ENCODE measurements at regions not wholly inside any gene's neighbourhood (a gene's known extent, or its start where the extent isn't known, plus 50 kb on each side); places are given as distances from the start of the nearest gene placed in this dataset.

- TF ChIP-seq POLR2A (IDR thresholded peaks at IDR 0.05) = no peak
- Histone ChIP-seq H3K36me3 (no peaks in the 10 kb centered on the region), H3K27me3 (no peaks in the 10 kb centered on the region), H3K4me1 (peaks cover 0 to 15% (median 11%) of the 10 kb centered on the region in 4 donors), H3K4me3 (no peak overlapping the region), H3K27ac (no peak overlapping the region), H3K9me3 (no peaks in the 10 kb centered on the region)
- intact Hi-C loops (cut with DNase I) = no loop called here
- whole genome bisulfite sequencing, 2 donors = 74 to 82% methylated on average over 1 of the region's 1 CpG
- no peak for DNase-seq
Observed at GRCh38 chr2:8230466-8230865, 451.4 kb upstream of the ID2 start.

DNA sequence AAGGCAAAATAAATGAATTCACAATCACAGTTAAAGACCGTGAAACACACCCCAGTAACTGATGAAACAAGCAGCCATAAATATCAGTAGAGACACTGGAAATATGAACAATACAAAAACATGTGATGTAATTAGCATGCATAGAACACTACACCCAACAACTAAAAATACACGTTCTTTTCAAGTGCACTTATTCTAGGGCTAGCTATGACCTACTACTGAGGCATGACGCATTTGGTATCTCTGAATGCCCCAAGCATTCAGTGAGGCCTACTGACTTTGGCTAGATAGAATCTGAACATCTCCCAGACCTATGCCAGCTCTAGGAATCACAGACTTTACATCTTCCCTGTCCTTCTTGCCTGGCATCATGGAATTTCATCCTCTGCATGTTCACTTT lies 450.0 kb upstream of the ID2 start:
- H3K9me3 ChIP-seq = no peaks in the 10 kb centered on the region
- DNase-seq = no peak
- TF ChIP-seq POLR2A (IDR thresholded peaks at IDR 0.05) = no peak
- no peak for TF ChIP-seq EP300 (IDR thresholded peaks at IDR 0.05)
- TF ChIP-seq, protein P1, sequence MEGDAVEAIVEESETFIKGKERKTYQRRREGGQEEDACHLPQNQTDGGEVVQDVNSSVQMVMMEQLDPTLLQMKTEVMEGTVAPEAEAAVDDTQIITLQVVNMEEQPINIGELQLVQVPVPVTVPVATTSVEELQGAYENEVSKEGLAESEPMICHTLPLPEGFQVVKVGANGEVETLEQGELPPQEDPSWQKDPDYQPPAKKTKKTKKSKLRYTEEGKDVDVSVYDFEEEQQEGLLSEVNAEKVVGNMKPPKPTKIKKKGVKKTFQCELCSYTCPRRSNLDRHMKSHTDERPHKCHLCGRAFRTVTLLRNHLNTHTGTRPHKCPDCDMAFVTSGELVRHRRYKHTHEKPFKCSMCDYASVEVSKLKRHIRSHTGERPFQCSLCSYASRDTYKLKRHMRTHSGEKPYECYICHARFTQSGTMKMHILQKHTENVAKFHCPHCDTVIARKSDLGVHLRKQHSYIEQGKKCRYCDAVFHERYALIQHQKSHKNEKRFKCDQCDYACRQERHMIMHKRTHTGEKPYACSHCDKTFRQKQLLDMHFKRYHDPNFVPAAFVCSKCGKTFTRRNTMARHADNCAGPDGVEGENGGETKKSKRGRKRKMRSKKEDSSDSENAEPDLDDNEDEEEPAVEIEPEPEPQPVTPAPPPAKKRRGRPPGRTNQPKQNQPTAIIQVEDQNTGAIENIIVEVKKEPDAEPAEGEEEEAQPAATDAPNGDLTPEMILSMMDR (IDR thresholded peaks at IDR 0.05) = no peak
- TF ChIP-seq POLR2AphosphoS5 (IDR thresholded peaks at IDR 0.05) = no peak
- intact Hi-C loops (cut with DNase I) = no loop called here
- no peaks in the 10 kb centered on the region for H3K36me3 ChIP-seq
- no peak overlapping the region for H3K4me3 ChIP-seq
- H3K27ac ChIP-seq = no peak overlapping the region
- 90 to 93% methylated on average over 3 of the region's 3 CpGs for WGBS, 2 donors
- no peaks in the 10 kb centered on the region for H3K27me3 ChIP-seq
- peaks cover 0 to 15% (median 11%) of the 10 kb centered on the region in 4 donors for H3K4me1 ChIP-seq

- Histone ChIP-seq H3K36me3 (no peaks in the 10 kb centered on the region), H3K27ac (no peak overlapping the region), H3K4me3 (no peak overlapping the region), H3K27me3 (no peaks in the 10 kb centered on the region), H3K4me1 (peaks cover 0 to 15% (median 11%) of the 10 kb centered on the region in 4 donors), H3K9me3 (no peaks in the 10 kb centered on the region)
- TF ChIP-seq, protein P1 (IDR thresholded peaks at IDR 0.05) = no peak
- no peak for TF ChIP-seq POLR2A (IDR thresholded peaks at IDR 0.05)
- TF ChIP-seq EP300 (IDR thresholded peaks at IDR 0.05) = no peak
- no peak for TF ChIP-seq POLR2AphosphoS5 (IDR thresholded peaks at IDR 0.05)
- no peak for DNase-seq
- 94 to 96% methylated on average over 1 of the region's 1 CpG for WGBS, 2 donors
- intact Hi-C loops (cut with DNase I) = no loop called here
Observed at GRCh38 chr2:8232871-8233270, 449.0 kb upstream of the ID2 start.

DNA sequence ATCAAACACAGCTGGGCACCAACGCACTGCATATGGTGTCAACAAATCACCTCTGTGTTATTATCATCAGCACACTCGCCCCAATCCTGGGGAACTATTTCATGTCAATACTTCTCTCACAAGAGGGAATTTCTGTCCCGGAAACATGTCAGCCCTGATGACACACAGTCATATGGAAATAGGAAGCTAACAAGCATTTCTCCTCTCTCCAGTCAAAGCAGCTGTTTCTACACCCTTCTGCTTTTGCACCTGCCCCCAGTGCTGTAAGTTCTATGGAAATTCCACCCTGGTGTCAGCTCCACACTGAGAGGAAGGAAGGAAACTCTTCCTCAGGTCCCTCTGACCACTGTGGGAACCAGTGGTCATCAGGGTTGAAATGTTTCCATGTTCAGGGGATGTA lies 447.6 kb upstream of the ID2 start:
- WGBS, 2 donors = 69 to 92% methylated on average over 3 of the region's 3 CpGs
- Histone ChIP-seq H3K9me3 (no peaks in the 10 kb centered on the region), H3K4me1 (peaks cover 0 to 16% (median 8%) of the 10 kb centered on the region in 4 donors), H3K27ac (no peak overlapping the region), H3K27me3 (no peaks in the 10 kb centered on the region), H3K36me3 (no peaks in the 10 kb centered on the region), H3K4me3 (no peak overlapping the region)
- DNase-seq = no peak
- TF ChIP-seq POLR2A (IDR thresholded peaks at IDR 0.05) (no peak), EP300 (IDR thresholded peaks at IDR 0.05) (peak in 2 of 4 donors; percentile 7 to 23), POLR2AphosphoS5 (IDR thresholded peaks at IDR 0.05) (peak in 1 of 4 donors; percentile 57)
- TF ChIP-seq, protein P1 (IDR thresholded peaks at IDR 0.05) = no peak
- intact Hi-C loops (cut with DNase I) = no loop called here

- no peak for DNase-seq
- 50 to 71% methylated on average over 13 of the region's 13 CpGs for WGBS, 2 donors
- H3K27me3 ChIP-seq = no peaks in the 10 kb centered on the region
- H3K36me3 ChIP-seq = no peaks in the 10 kb centered on the region
- intact Hi-C loops (cut with DNase I) = no loop called here
- TF ChIP-seq, protein P1 (IDR thresholded peaks at IDR 0.05) = no peak
- no peak for TF ChIP-seq POLR2A (IDR thresholded peaks at IDR 0.05)
- no peak for TF ChIP-seq POLR2AphosphoS5 (IDR thresholded peaks at IDR 0.05)
- TF ChIP-seq EP300 (IDR thresholded peaks at IDR 0.05) = peak in 1 of 4 donors; percentile 35
- H3K27ac ChIP-seq = no peak overlapping the region
- no peak overlapping the region for H3K4me3 ChIP-seq
- no peaks in the 10 kb centered on the region for H3K9me3 ChIP-seq
- peaks cover 0 to 16% (median 5%) of the 10 kb centered on the region in 4 donors for H3K4me1 ChIP-seq
Observed at GRCh38 chr2:8234757-8235374, 447.0 kb upstream of the ID2 start.
